Stomach (tissue), 4 donors: ENCODE measurements at regions not wholly inside any gene's neighbourhood (a gene's known extent, or its start where the extent isn't known, plus 50 kb on each side); places are given as distances from the start of the nearest gene placed in this dataset.

Experiments used
- CTCF ChIP-seq, 7 experiments: fragments of 450-650 bp in 4 of 7; fragments of 200-600 bp in 3 of 7; sonication (generic) in 3 of 7; IDR thresholded peaks; one replicate each; pipeline ENCODE4 v1.5.1; 2016 to 2019; ENCODE audit warnings: antibody characterized with exemption in 7 of 7, control low read depth in 2 of 7, mild to moderate bottlenecking in 1 of 7
- EP300 ChIP-seq: sonication (generic); formaldehyde crosslinking; IDR thresholded peaks from one replicate; pipeline ENCODE4 v1.6.1; 2017; ENCODE audit warnings: antibody characterized with exemption
- POLR2AphosphoS5 ChIP-seq, 3 donors: sonication (generic); formaldehyde crosslinking; IDR thresholded peaks; one replicate each; pipeline ENCODE4 v1.6.1; 2016; ENCODE audit warnings: antibody characterized with exemption in 3 of 3

GRCh38 chr14:34099635-34100034, 148.8 kb upstream of the EGLN3 start:
- TF ChIP-seq CTCF (IDR thresholded peaks at IDR 0.05) = no peak
- TF ChIP-seq EP300 = no peak
- no peak for TF ChIP-seq POLR2AphosphoS5 (IDR thresholded peaks at IDR 0.05)
